Endometrium (tissue), 2 donors: ENCODE measurements at regions not wholly inside any gene's neighbourhood (a gene's known extent, or its start where the extent isn't known, plus 50 kb on each side); places are given as distances from the start of the nearest gene placed in this dataset.

Experiments
- FAIRE-seq: peaks from 2 replicates; lab custom pipeline; 2012; peaks lifted over from hg19 to GRCh38; lab: Jason Lieb, UNC
- donor health status: control.
- donor health status: control.

GRCh38 chr4:180727478-180727877, 1515.7 kb upstream of the TENM3 start:
- no peak for FAIRE-seq

DNA sequence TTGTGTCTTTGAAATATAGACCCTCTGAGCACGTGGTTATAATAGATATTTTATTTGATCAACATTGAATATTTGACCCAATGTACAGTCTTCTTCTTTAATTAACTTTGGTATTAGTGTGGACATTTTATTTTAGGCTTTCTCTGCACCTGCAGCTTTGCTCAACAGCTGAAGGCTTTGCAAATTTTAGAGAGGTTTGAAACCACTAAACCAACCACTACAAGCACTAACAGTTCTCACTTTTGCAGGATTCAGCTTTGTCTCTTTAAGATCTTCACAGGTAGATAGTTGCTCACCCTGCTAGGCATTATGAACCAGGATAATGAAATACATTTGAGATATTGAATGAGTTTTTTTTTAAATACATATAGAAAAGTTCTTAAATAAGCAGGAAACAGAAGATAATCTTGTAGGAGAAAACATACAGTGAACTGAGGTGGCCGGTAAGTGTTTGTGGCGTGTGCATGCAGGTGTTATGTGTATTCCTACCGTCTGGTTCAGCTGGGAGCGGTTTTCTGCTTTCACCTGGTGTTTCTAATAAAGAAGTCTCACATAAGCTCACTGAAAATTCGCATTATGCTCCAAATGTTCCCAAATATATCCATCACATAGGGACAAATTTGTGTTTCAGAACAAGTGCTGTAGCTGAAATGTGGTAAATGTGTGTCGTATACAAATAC, 1508.3 kb upstream of the TENM3 start:
- FAIRE-seq = no peak

- no peak for FAIRE-seq
Observed at GRCh38 chr4:180741703-180742102, 1501.5 kb upstream of the TENM3 start.

GRCh38 chr4:180745019-180745418, 1498.2 kb upstream of the TENM3 start:
- FAIRE-seq = no peak

- FAIRE-seq = no peak
Observed at GRCh38 chr4:180751009-180751408, 1492.2 kb upstream of the TENM3 start.

DNA sequence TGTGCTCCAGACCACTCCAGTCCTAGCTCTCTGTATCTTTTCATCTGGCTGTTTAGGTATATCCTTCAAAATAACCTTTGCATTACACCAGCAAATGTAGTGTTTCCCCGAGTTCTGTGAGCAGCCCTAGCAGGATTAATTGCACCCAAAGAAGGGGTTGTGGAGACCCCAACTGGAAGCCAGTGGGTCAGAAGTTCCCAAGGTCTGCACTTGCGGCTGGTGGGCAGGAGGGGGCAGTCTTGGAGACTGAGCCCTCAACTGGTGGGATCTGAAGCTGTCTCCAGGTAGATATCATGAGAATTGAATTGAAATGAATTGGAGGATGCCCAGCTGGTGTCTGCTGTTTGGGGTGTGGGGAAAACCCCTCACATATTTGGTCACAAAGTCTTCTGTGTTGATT, 1485.3 kb upstream of the TENM3 start:
- FAIRE-seq = no peak

DNA sequence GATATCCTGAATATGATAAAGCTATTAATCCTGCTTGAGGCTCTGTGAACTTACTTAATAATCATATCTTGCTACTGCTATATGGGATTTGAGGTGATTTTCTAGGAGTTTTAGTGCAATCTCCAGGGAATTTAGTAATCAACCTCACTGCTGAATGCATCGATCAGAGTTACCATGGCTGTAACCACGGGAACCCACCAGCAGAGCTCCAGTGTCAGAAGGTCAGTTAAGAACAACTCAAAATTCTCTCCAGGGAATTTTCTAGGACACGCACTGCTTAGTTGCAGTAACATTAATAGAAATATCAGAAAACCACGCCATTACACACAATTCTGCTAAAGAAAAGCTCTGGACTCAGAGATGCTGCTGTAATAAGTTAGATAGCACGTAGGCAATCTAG, 1477.2 kb upstream of the TENM3 start:
- FAIRE-seq = no peak

DNA sequence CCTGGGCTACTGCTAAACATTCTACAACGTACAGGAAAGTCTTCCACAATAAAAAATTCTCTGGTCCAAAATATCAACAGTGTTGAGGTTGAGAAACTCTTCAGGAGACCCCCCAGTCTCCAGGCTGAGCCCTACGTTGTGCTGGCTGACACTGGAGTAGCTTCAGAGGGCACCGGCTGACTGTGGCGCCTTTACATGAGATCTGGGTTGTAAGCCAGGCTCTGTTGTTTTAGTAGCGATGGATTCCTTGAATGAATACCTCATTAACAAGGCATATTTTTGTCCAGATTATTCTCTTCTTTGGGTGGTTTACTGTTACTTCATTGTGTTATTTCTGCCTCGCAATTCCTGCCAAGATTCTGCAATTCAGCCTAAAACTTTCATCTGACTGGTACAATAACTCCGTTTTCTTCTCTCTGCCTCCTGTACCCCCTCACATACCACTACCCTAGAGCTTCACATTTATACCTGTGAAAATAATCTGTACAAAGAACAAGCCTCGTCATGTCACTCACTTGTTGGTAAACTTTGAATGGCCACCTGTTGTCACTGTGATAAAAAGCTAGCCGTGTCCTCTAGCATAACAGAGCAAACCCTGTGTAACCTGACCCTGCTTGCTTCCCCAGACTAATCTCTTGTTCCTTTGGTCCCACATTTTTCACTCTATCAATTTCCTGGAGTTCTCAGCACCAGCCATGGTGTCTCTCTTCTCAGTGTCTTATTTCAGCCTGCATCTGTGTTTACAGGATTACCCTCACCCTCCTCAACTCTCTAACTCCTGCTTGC, 1476.1 kb upstream of the TENM3 start:
- FAIRE-seq = no peak

DNA sequence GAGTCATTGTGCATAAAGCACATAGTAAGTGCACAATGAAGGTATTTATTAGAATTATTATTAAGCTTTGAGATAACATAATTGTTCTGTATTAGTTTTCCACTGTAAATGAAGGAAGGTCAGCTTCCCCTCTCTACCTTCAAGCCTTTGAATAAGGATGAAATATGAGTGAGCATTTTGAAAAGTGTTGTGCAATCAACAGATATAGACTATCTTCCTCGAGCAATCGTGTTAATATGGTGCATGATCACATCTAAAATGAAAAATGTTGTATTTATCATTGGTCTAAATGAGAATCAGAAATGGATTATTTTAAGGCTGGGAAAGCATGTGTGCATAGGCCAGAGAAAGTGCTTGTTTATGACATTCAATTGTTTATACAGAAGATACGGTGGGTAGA, 1474.6 kb upstream of the TENM3 start:
- no peak for FAIRE-seq

- no peak for FAIRE-seq
Observed at GRCh38 chr4:180769791-180770190, 1473.4 kb upstream of the TENM3 start.

GRCh38 chr4:180770265-180770664, 1472.9 kb upstream of the TENM3 start:
- no peak for FAIRE-seq

GRCh38 chr4:180784940-180785339, 1458.3 kb upstream of the TENM3 start:
- FAIRE-seq = no peak

- FAIRE-seq = no peak
Observed at GRCh38 chr4:180788729-180789128, 1454.5 kb upstream of the TENM3 start.

- no peak for FAIRE-seq
Observed at GRCh38 chr4:180789929-180790328, 1453.3 kb upstream of the TENM3 start.

DNA sequence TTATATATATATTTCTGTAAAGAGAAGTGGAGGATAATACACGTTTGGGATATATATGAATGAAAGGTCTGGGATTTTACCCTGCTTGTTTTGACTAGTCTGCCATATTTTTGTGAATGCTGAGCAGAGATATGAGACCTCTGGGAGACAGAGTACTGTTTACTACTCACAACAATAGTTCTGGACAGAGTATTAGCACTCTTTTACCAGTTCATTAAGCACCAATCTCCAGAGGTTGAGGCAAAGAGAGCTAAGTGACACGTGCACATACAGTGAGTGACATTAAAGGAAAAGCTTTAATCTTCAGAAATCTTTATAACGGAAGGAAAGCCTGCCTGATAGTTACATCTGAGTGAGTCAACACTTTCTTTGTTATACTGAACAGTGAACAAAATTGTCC, 1452.7 kb upstream of the TENM3 start:
- FAIRE-seq = no peak

- no peak for FAIRE-seq
Observed at GRCh38 chr4:180792541-180792940, 1450.7 kb upstream of the TENM3 start.

GRCh38 chr4:180794333-180794732, 1448.9 kb upstream of the TENM3 start:
- no peak for FAIRE-seq

GRCh38 chr4:180798036-180798577, 1445.1 kb upstream of the TENM3 start:
- no peak for FAIRE-seq

- no peak for FAIRE-seq
Observed at GRCh38 chr4:180799798-180800197, 1443.4 kb upstream of the TENM3 start.

- FAIRE-seq = no peak
Observed at GRCh38 chr4:180805101-180805500, 1438.1 kb upstream of the TENM3 start.

GRCh38 chr4:180808862-180809261, 1434.3 kb upstream of the TENM3 start:
- FAIRE-seq = no peak

DNA sequence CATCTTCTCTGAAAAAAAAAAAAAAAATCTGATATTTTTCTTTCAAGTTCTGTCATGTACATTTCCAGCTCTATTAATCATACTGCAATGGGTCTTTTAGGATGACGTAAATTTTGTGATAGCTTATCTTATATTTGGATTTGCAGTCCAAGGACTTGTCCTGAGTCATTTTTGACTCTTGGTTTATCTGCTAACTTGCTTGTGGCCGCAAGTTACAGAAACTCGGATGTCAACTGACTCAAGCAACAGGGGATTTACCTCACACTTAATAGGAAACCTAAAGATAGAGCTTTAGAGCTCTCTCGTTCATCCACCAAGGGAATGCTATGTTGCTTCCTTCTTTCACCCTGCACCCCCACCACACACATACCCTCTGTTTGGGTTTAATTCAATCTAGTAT, 1433.8 kb upstream of the TENM3 start:
- no peak for FAIRE-seq

GRCh38 chr4:180810581-180810980, 1432.6 kb upstream of the TENM3 start:
- no peak for FAIRE-seq

- FAIRE-seq = no peak
Observed at GRCh38 chr4:180811556-180811955, 1431.6 kb upstream of the TENM3 start.
